IMR-90 (cell line): ENCODE measurements at regions not wholly inside any gene's neighbourhood (a gene's known extent, or its start where the extent isn't known, plus 50 kb on each side); places are given as distances from the start of the nearest gene placed in this dataset.

Experiments used
- ATAC-seq: fragments of 200-7000 bp; cut with Tn5 transposase; 2 replicates; pipeline ENCODE4 v1.9.1; 2020; ENCODE audit warnings: low read depth, mild to moderate bottlenecking, moderate library complexity
- BruUV-seq: library from RNA; stranded (reverse); fragments of 400-500 nt; replicated peaks from 2 replicates; lab custom pipeline; 2021; lab: Mats Ljungman, UMichigan
- CTCF ChIA-PET: fragments of 300-600 bp; formaldehyde crosslinking; extraction: SDS; loops from one replicate; lab custom pipeline; 2021; ENCODE audit warnings: antibody characterized with exemption; lab: Yijun Ruan, JAX
- POLR2A ChIA-PET: fragments of 300-600 bp; sonication (Branson Sonifier 250); formaldehyde crosslinking; loops from one replicate; lab custom pipeline; 2022; ENCODE audit warnings: antibody characterized with exemption; ENCODE audit not compliant: unreplicated experiment; lab: Charles Lee
- DNase-seq: peaks from one replicate; pipeline ENCODE4 v3.0.0; 2013
- H2AFZ ChIP-seq: replicated peaks from 2 replicates; pipeline ENCODE3; 2013; ENCODE audit warnings: low read length, mild to moderate bottlenecking; ENCODE audit not compliant: poor library complexity
- H2AK5ac ChIP-seq: 2 replicates; pipeline ENCODE4 v1.6.1; 2013; ENCODE audit warnings: low read depth, low read length, inconsistent platforms
- H2AK9ac ChIP-seq: replicated peaks from 2 replicates; pipeline ENCODE3; 2013; ENCODE audit warnings: mild to moderate bottlenecking, low read depth, low read length, moderate library complexity; ENCODE audit not compliant: poor library complexity
- H2BK120ac ChIP-seq: 2 replicates; pipeline ENCODE4 v1.6.1; 2013; ENCODE audit warnings: low read depth, low read length, inconsistent platforms
- H2BK15ac ChIP-seq: 3 replicates; pipeline ENCODE4 v1.6.1; 2013; ENCODE audit warnings: low read depth, low read length, inconsistent platforms
- H2BK20ac ChIP-seq: 2 replicates; pipeline ENCODE4 v1.6.1; 2013; ENCODE audit warnings: low read depth, mild to moderate bottlenecking, inconsistent platforms, low read length, moderate library complexity
- H2BK5ac ChIP-seq: 2 replicates; pipeline ENCODE4 v1.6.1; 2013; ENCODE audit warnings: mild to moderate bottlenecking, low read depth, low read length, inconsistent platforms; ENCODE audit not compliant: poor library complexity, severe bottlenecking
- H3K14ac ChIP-seq: replicated peaks from 2 replicates; pipeline ENCODE4 v1.6.1; 2013; ENCODE audit warnings: low read depth, low read length, inconsistent platforms
- H3K18ac ChIP-seq: 2 replicates; pipeline ENCODE4 v1.6.1; 2013; ENCODE audit warnings: low read depth, low read length, control low read depth
- H3K23ac ChIP-seq: 2 replicates; pipeline ENCODE4 v1.6.1; 2013; ENCODE audit warnings: low read depth, low read length, inconsistent platforms
- H3K27ac ChIP-seq: 2 replicates; pipeline ENCODE4 v1.5.1; 2013; ENCODE audit warnings: mild to moderate bottlenecking, control low read depth, low read length; ENCODE audit not compliant: insufficient read depth
- H3K27me3 ChIP-seq: 2 replicates; pipeline ENCODE4 v1.6.1; 2013; ENCODE audit warnings: low read length; ENCODE audit not compliant: control insufficient read depth, insufficient read depth
- H3K36me3 ChIP-seq: 2 replicates; pipeline ENCODE4 v1.6.1; 2013; ENCODE audit warnings: low read length, mixed read lengths; ENCODE audit not compliant: control insufficient read depth, insufficient read depth
- H3K4ac ChIP-seq: 2 replicates; pipeline ENCODE4 v1.6.1; 2013; ENCODE audit warnings: low read depth, low read length, inconsistent platforms
- H3K4me1 ChIP-seq: 2 replicates; pipeline ENCODE4 v1.6.1; 2013; ENCODE audit warnings: low read length, mixed read lengths; ENCODE audit not compliant: control insufficient read depth, insufficient read depth
- H3K4me2 ChIP-seq: 2 replicates; pipeline ENCODE4 v1.6.1; 2013; ENCODE audit warnings: low read depth, mild to moderate bottlenecking, control low read depth, low read length, moderate library complexity
- H3K4me3 ChIP-seq: 2 replicates; pipeline ENCODE4 v1.5.1; 2013; ENCODE audit warnings: low read depth, mild to moderate bottlenecking, control low read depth, low read length, moderate library complexity; ENCODE audit not compliant: insufficient read depth
- H3K56ac ChIP-seq: 2 replicates; pipeline ENCODE4 v1.6.1; 2013; ENCODE audit warnings: low read length, inconsistent platforms; ENCODE audit not compliant: insufficient read depth; ENCODE audit errors: extremely low read depth
- H3K79me1 ChIP-seq, 2 experiments: 2 replicates each; pipeline ENCODE4 v1.6.1; 2013; ENCODE audit warnings: low read length in 2 of 2, inconsistent platforms in 1 of 2, low read depth in 1 of 2
- H3K9ac ChIP-seq: 2 replicates; pipeline ENCODE4 v1.6.1; 2013; ENCODE audit warnings: low read depth, low read length, control low read depth
- H3K9me1 ChIP-seq: 2 replicates; pipeline ENCODE4 v1.6.1; 2013; ENCODE audit warnings: low read length, inconsistent platforms; ENCODE audit not compliant: insufficient read depth
- H3K9me3 ChIP-seq: 2 replicates; pipeline ENCODE4 v1.6.1; 2013; ENCODE audit warnings: low read length; ENCODE audit not compliant: control insufficient read depth, insufficient read depth
- H4K20me1 ChIP-seq: 2 replicates; pipeline ENCODE4 v1.6.1; 2013; ENCODE audit warnings: low read length, inconsistent platforms; ENCODE audit not compliant: insufficient read depth
- H4K5ac ChIP-seq: 2 replicates; pipeline ENCODE4 v1.6.1; 2013; ENCODE audit warnings: mild to moderate bottlenecking, low read depth, low read length, control low read depth
- H4K8ac ChIP-seq, 2 experiments: 2 replicates each; pipeline ENCODE4 v1.6.1; 2013; ENCODE audit warnings: low read depth in 2 of 2, low read length in 2 of 2, control low read depth in 1 of 2, inconsistent platforms in 1 of 2
- H4K91ac ChIP-seq: 2 replicates; pipeline ENCODE4 v1.6.1; 2013; ENCODE audit warnings: low read depth, low read length, inconsistent platforms; ENCODE audit not compliant: insufficient read depth
- MAZ ChIP-seq: IDR thresholded peaks from 2 replicates; pipeline ENCODE4 v1.6.1; 2012; ENCODE audit warnings: low read depth, mild to moderate bottlenecking, low read length, improper control_type of control experiment, moderate library complexity, borderline replicate concordance
- MXI1 ChIP-seq: IDR thresholded peaks from 2 replicates; pipeline ENCODE4 v1.6.1; 2012; ENCODE audit warnings: low read depth, mild to moderate bottlenecking, low read length, moderate library complexity, borderline replicate concordance
- POLR2A ChIP-seq: IDR thresholded peaks from 2 replicates; pipeline ENCODE4 v1.6.1; 2012; ENCODE audit warnings: mild to moderate bottlenecking, low read depth, low read length
- RCOR1 ChIP-seq: IDR thresholded peaks from 2 replicates; pipeline ENCODE4 v1.6.1; 2012; ENCODE audit warnings: mild to moderate bottlenecking, low read length, improper control_type of control experiment; ENCODE audit not compliant: insufficient replicate concordance
- WGBS, 2 experiments: methylation state at CpG; one replicate each; pipeline versions ENCODE4 v1.1.5 to v1.1.7; 2013; ENCODE audit warnings: missing lambda C conversion rate in 2 of 2; ENCODE audit not compliant: insufficient read length in 1 of 2; ENCODE audit errors: extremely low coverage in 2 of 2; 5-methylcytosine and 5-hydroxymethylcytosine counted together
- dilution Hi-C: fragments of 300-500 bp; cut with HindIII; formaldehyde crosslinking; loops from one replicate; pipeline ENCODE4 v1.14.3; 2018; ENCODE audit warnings: low sequenced_read_pairs; ENCODE audit not compliant: unreplicated experiment
- in situ Hi-C: fragments of 300-500 bp; cut with MboI; formaldehyde crosslinking; loops from 3 replicates; pipeline ENCODE4 v1.14.3; 2019; ENCODE audit warnings: low sequenced_read_pairs, inconsistent platforms, mixed read lengths
- intact Hi-C: fragments of 100-400 bp; cut with micrococcal nuclease; formaldehyde crosslinking; loops from 2 replicates; pipeline ENCODE4 v1.10.0; 2022

DNA sequence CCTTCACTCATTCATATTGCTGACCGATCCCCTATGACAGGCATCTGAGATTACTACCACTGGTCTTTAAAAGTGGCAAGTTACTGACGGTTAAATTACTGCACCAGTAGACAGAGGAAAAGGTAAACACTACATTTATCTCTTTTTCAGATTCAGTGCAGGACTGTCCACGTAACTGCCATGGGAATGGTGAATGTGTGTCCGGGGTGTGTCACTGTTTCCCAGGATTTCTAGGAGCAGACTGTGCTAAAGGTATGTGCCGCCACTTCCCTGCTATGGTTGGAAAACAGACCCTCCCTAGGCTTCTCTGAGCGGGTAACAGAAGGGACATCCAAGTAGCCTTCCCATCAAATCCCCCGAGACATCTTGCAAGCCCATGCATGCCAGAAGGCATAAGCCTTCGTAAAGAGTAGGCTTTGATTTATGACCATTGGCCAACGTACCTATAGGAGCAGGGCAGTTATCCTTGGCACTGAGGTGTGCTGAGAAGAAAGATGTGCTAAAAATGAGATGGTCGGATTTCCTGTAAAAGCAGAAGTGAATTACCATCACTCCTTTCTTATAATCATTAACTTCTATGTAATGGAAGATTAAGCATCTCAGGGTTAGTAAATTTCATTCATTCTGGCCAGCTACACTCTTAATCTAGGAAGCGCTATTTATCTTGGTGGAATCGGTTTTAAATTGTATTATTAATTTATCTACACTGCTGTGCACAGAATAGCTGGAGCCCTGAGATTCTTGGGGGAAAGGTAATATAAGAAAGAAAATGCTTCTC, 193.4 kb upstream of the WWC1 start:
- Histone ChIP-seq H4K20me1 (no peaks in the 10 kb centered on the region), H3K18ac (no peak overlapping the region), H2AK5ac (no peak overlapping the region), H3K4me1 (no peaks in the 10 kb centered on the region), H2BK15ac (no peak overlapping the region), H3K23ac (no peak overlapping the region), H3K9me1 (no peaks in the 10 kb centered on the region), H3K4ac (no peak overlapping the region), H2BK20ac (no peak overlapping the region), H2BK120ac (no peak overlapping the region), H3K9ac (no peak overlapping the region), H3K4me2 (no peak overlapping the region), H2AFZ (no peak overlapping the region), H4K91ac (no peak overlapping the region), H4K8ac (no peak overlapping the region), H3K56ac (no peak overlapping the region), H3K27ac (no peak overlapping the region), H2AK9ac (no peak overlapping the region), H3K4me3 (no peak overlapping the region), H3K27me3 (no peaks in the 10 kb centered on the region), H3K36me3 (no peaks in the 10 kb centered on the region), H2BK5ac (no peak overlapping the region), H3K79me1 (no peaks in the 10 kb centered on the region), H4K5ac (no peak overlapping the region), H3K14ac (no peak overlapping the region), H3K9me3 (no peaks in the 10 kb centered on the region)
- WGBS, 2 experiments, result no CpG with 5 or more reads among the region's 12 CpGs
- no peak for DNase-seq
- dilution Hi-C loops (no loop called here), in situ Hi-C loops (no loop called here), intact Hi-C loops (no loop called here)
- ChIA-PET POLR2A (no interaction called here), CTCF (no interaction called here)
- BruUV-seq, result no TSS peak
- ATAC-seq, result no peak
- TF ChIP-seq MXI1, result no peak
- no peak for TF ChIP-seq POLR2A
- no peak for TF ChIP-seq RCOR1
- no peak for TF ChIP-seq MAZ
